SK-N-SH (cell line): ENCODE measurements at regions not wholly inside any gene's neighbourhood (a gene's known extent, or its start where the extent isn't known, plus 50 kb on each side); places are given as distances from the start of the nearest gene placed in this dataset.

Source experiments
- CTCF ChIA-PET: fragments of 300-600, 350-600 bp; formaldehyde crosslinking; extraction: SDS; loops from one replicate; lab custom pipeline; 2021; lab: Yijun Ruan, JAX
- POLR2A ChIA-PET: fragments of 350-600 bp; sonication (Branson Sonifier 250); formaldehyde crosslinking; extraction: SDS; loops from one replicate; lab custom pipeline; 2020; ENCODE audit warnings: antibody characterized with exemption, inconsistent platforms; lab: Yijun Ruan, JAX
- DNase-seq: peaks from one replicate; pipeline ENCODE4 v3.0.0; 2012
- H2AFZ ChIP-seq: fragments of 200-600 bp; sonication (generic); 2 replicates; pipeline ENCODE4 v1.8.1; 2016; ENCODE audit warnings: antibody characterized with exemption, mild to moderate bottlenecking, low read depth
- H3F3A ChIP-seq: fragments of 200-600 bp; sonication (generic); replicated peaks from 2 replicates; pipeline ENCODE3; 2016; ENCODE audit warnings: antibody characterized with exemption, mild to moderate bottlenecking; ENCODE audit not compliant: insufficient read depth
- H3K27ac ChIP-seq, 2 experiments: fragments of 200-500 bp in 1 of 2; fragments of 200-600 bp in 1 of 2; sonication (Bioruptor generic) in 1 of 2; sonication (generic), shearing (Covaris generic) in 1 of 2; 2 replicates each; pipeline versions ENCODE4 v1.5.1 to v1.6.1; 2014 to 2016; ENCODE audit warnings: low read depth in 2 of 2, inconsistent platforms in 1 of 2, low read length in 1 of 2, mild to moderate bottlenecking in 1 of 2, mixed read lengths in 1 of 2
- H3K27me3 ChIP-seq: fragments of 200-600 bp; sonication (generic), shearing (Covaris generic); 2 replicates; pipeline ENCODE4 v1.6.1; 2016; ENCODE audit warnings: mixed run types; ENCODE audit not compliant: insufficient read depth
- H3K36me3 ChIP-seq, 2 experiments: fragments of 200-500 bp in 1 of 2; fragments of 200-600 bp in 1 of 2; sonication (Bioruptor generic) in 1 of 2; sonication (generic) in 1 of 2; replicated peaks in 1 of 2; 2 replicates each; pipeline versions ENCODE3 to v1.5.1; 2014 to 2016; ENCODE audit warnings: low read length in 1 of 2, mild to moderate bottlenecking in 1 of 2; ENCODE audit not compliant: insufficient read depth in 2 of 2, control insufficient read depth in 1 of 2
- H3K4me1 ChIP-seq, 2 experiments: fragments of 200-500 bp in 1 of 2; fragments of 200-600 bp in 1 of 2; sonication (Bioruptor generic) in 1 of 2; sonication (generic), shearing (Covaris generic) in 1 of 2; 2 replicates each; pipeline versions ENCODE4 v1.5.1 to v1.6.1; 2014 to 2016; ENCODE audit warnings: low read depth in 1 of 2, low read length in 1 of 2, mixed run types in 1 of 2; ENCODE audit not compliant: insufficient read depth in 2 of 2, control insufficient read depth in 1 of 2
- H3K4me2 ChIP-seq: fragments of 200-600 bp; sonication (generic), shearing (Covaris generic); 2 replicates; pipeline ENCODE4 v1.6.1; 2017; ENCODE audit warnings: mixed run types
- H3K4me3 ChIP-seq, 2 experiments: fragments of 200-500 bp in 1 of 2; fragments of 200-600 bp in 1 of 2; sonication (Bioruptor generic) in 1 of 2; sonication (generic), shearing (Covaris generic) in 1 of 2; 2 replicates each; pipeline versions ENCODE4 v1.5.1 to v1.8.1; 2014 to 2016; ENCODE audit warnings: low read depth in 2 of 2, inconsistent platforms in 1 of 2, low read length in 1 of 2, mild to moderate bottlenecking in 1 of 2, mixed read lengths in 1 of 2, moderate library complexity in 1 of 2
- H3K79me2 ChIP-seq: fragments of 200-600 bp; sonication (generic); 2 replicates; pipeline ENCODE4 v1.8.1; 2017; ENCODE audit warnings: mild to moderate bottlenecking; ENCODE audit not compliant: insufficient read depth
- H3K9ac ChIP-seq: fragments of 200-600 bp; sonication (generic); 2 replicates; pipeline ENCODE4 v1.6.1; 2017; ENCODE audit warnings: mixed run types
- H3K9me2 ChIP-seq: fragments of 200-600 bp; sonication (generic); 2 replicates; pipeline ENCODE4 v1.6.1; 2017; ENCODE audit warnings: mixed run types
- H3K9me3 ChIP-seq: fragments of 200-600 bp; sonication (generic); 2 replicates; pipeline ENCODE4 v1.6.1; 2017; ENCODE audit warnings: mixed run types, mild to moderate bottlenecking, moderate library complexity
- H4K20me1 ChIP-seq: fragments of 200-600 bp; sonication (generic); 2 replicates; pipeline ENCODE4 v1.6.1; 2017; ENCODE audit warnings: mild to moderate bottlenecking, mixed run types; ENCODE audit not compliant: insufficient read depth
- CHD2 ChIP-seq: fragments of 150-350 bp; IDR thresholded peaks from 2 replicates; pipeline ENCODE4 v1.6.1; 2018; ENCODE audit warnings: low read length; ENCODE audit not compliant: partially characterized antibody
- EP300 ChIP-seq, 2 experiments: IDR thresholded peaks; 2 replicates each; pipeline versions ENCODE4 v1.4.0 to v1.6.1; 2012; ENCODE audit warnings: borderline replicate concordance in 1 of 2, low read depth in 1 of 2, low read length in 1 of 2
- EZH2phosphoT487 ChIP-seq: fragments of 200-600 bp; sonication (generic); IDR thresholded peaks from 2 replicates; pipeline ENCODE4 v1.6.1; 2017; ENCODE audit warnings: low read depth, mixed run types, mild to moderate bottlenecking, antibody characterized with exemption, moderate library complexity, borderline replicate concordance
- FOSL2 ChIP-seq: IDR thresholded peaks from 2 replicates; pipeline ENCODE4 v1.4.0; 2012; ENCODE audit warnings: low read depth, mild to moderate bottlenecking, moderate library complexity, borderline replicate concordance
- GABPA ChIP-seq: IDR thresholded peaks from 2 replicates; pipeline ENCODE4 v1.4.0; 2012; ENCODE audit warnings: low read depth, mild to moderate bottlenecking
- GATA2 ChIP-seq: sonication (generic); formaldehyde crosslinking; IDR thresholded peaks from 2 replicates; pipeline ENCODE4 v1.5.0; 2020; ENCODE audit warnings: mild to moderate bottlenecking, missing genetic modification reagents
- MXI1 ChIP-seq: IDR thresholded peaks from 2 replicates; pipeline ENCODE4 v1.6.1; 2012; ENCODE audit warnings: mild to moderate bottlenecking, low read depth, low read length, improper control_type of control experiment
- NFIC ChIP-seq: IDR thresholded peaks from 2 replicates; pipeline ENCODE4 v1.4.0; 2012; ENCODE audit warnings: borderline replicate concordance
- POLR2AphosphoS5 ChIP-seq: IDR thresholded peaks from 2 replicates; pipeline ENCODE4 v1.6.1; 2012; ENCODE audit warnings: low read depth, low read length
- RAD21 ChIP-seq: IDR thresholded peaks from 2 replicates; pipeline ENCODE4 v1.6.1; 2012; ENCODE audit warnings: mild to moderate bottlenecking, low read length
- RFX5 ChIP-seq: IDR thresholded peaks from 2 replicates; pipeline ENCODE4 v1.6.1; 2012; ENCODE audit warnings: mild to moderate bottlenecking, improper control_type of control experiment, low read length
- RXRA ChIP-seq: IDR thresholded peaks from 2 replicates; pipeline ENCODE4 v1.4.0; 2012; ENCODE audit warnings: low read depth, mild to moderate bottlenecking, borderline replicate concordance
- SMC3 ChIP-seq: IDR thresholded peaks from 2 replicates; pipeline ENCODE4 v1.6.1; 2012; ENCODE audit warnings: low read depth, low read length, improper control_type of control experiment
- TEAD4 ChIP-seq: IDR thresholded peaks from 2 replicates; pipeline ENCODE4 v1.4.0; 2012; ENCODE audit warnings: mild to moderate bottlenecking, borderline replicate concordance; ENCODE audit not compliant: insufficient read depth
- YY1 ChIP-seq: IDR thresholded peaks from 2 replicates; pipeline ENCODE4 v1.4.0; 2012; ENCODE audit warnings: low read depth, mild to moderate bottlenecking
- WGBS: methylation state at CpG from one replicate; pipeline ENCODE4 v1.1.6; 2017; ENCODE audit warnings: low lambda C conversion rate; 5-methylcytosine and 5-hydroxymethylcytosine counted together
- TF ChIP-seq, protein P1 (sequence below): fragments of 200-600 bp; sonication (generic); IDR thresholded peaks from 2 replicates; pipeline ENCODE4 v1.6.1; 2017; ENCODE audit warnings: antibody characterized with exemption, mild to moderate bottlenecking, moderate library complexity
- TF ChIP-seq, protein P2 (sequence below): IDR thresholded peaks from 2 replicates; pipeline ENCODE4 v1.4.0; 2012; ENCODE audit warnings: low read depth, borderline replicate concordance
- TF ChIP-seq, protein P3 (sequence below): fragments of 150-350 bp; IDR thresholded peaks from 2 replicates; pipeline ENCODE4 v1.6.1; 2016; ENCODE audit warnings: mild to moderate bottlenecking, low read depth, low read length

DNA sequence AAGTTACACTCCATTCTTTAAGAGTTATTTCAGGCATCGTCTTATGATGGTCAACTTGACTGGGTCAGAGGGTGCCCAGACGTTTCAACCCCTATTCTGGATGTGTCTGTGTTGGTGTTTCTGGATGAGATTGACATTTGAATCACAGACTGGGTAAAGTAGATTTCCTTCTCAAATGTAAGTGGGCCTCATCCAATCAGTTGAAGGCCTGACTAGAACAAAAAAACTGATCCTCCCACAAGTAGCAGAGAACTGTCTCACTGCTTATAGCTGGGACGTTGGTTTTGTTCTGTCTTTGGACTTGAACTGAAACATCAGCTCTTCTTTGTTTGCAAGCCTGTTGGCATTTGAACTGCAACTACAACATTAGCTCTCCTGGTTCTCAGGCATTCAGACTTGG is 76.3 kb upstream of the LYZL1 start:
- no peak for DNase-seq
- H3K9ac ChIP-seq: no peak overlapping the region

More for the DNA sequence above, 76.3 kb upstream of the LYZL1 start:
- no peaks in the 10 kb centered on the region for H3K79me2 ChIP-seq
- TF ChIP-seq, protein P1, sequence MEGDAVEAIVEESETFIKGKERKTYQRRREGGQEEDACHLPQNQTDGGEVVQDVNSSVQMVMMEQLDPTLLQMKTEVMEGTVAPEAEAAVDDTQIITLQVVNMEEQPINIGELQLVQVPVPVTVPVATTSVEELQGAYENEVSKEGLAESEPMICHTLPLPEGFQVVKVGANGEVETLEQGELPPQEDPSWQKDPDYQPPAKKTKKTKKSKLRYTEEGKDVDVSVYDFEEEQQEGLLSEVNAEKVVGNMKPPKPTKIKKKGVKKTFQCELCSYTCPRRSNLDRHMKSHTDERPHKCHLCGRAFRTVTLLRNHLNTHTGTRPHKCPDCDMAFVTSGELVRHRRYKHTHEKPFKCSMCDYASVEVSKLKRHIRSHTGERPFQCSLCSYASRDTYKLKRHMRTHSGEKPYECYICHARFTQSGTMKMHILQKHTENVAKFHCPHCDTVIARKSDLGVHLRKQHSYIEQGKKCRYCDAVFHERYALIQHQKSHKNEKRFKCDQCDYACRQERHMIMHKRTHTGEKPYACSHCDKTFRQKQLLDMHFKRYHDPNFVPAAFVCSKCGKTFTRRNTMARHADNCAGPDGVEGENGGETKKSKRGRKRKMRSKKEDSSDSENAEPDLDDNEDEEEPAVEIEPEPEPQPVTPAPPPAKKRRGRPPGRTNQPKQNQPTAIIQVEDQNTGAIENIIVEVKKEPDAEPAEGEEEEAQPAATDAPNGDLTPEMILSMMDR: no peak
- TF ChIP-seq RXRA (no peak), EZH2phosphoT487 (no peak), MXI1 (no peak), NFIC (no peak), SMC3 (no peak), RFX5 (no peak), CHD2 (no peak), GABPA (no peak), YY1 (no peak), EP300 (IDR thresholded peaks at IDR 0.05; ENCODE audit: borderline replicate concordance in 1 of 2, low read depth in 1 of 2, low read length in 1 of 2) (no peak), GATA2 (CRISPR knock-in tag) (no peak), TEAD4 (no peak), POLR2AphosphoS5 (no peak), RAD21 (no peak), FOSL2 (no peak)
- TF ChIP-seq, protein P2, sequence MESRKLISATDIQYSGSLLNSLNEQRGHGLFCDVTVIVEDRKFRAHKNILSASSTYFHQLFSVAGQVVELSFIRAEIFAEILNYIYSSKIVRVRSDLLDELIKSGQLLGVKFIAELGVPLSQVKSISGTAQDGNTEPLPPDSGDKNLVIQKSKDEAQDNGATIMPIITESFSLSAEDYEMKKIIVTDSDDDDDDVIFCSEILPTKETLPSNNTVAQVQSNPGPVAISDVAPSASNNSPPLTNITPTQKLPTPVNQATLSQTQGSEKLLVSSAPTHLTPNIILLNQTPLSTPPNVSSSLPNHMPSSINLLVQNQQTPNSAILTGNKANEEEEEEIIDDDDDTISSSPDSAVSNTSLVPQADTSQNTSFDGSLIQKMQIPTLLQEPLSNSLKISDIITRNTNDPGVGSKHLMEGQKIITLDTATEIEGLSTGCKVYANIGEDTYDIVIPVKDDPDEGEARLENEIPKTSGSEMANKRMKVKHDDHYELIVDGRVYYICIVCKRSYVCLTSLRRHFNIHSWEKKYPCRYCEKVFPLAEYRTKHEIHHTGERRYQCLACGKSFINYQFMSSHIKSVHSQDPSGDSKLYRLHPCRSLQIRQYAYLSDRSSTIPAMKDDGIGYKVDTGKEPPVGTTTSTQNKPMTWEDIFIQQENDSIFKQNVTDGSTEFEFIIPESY: no peak
- TF ChIP-seq, protein P3, sequence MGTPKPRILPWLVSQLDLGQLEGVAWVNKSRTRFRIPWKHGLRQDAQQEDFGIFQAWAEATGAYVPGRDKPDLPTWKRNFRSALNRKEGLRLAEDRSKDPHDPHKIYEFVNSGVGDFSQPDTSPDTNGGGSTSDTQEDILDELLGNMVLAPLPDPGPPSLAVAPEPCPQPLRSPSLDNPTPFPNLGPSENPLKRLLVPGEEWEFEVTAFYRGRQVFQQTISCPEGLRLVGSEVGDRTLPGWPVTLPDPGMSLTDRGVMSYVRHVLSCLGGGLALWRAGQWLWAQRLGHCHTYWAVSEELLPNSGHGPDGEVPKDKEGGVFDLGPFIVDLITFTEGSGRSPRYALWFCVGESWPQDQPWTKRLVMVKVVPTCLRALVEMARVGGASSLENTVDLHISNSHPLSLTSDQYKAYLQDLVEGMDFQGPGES: no peak
- TF ChIP-seq, all 33 proteins: peak for 0
- H3F3A ChIP-seq: no peaks in the 10 kb centered on the region
- no peaks in the 10 kb centered on the region for H3K9me2 ChIP-seq
- ChIA-PET POLR2A (no interaction called here), CTCF (no interaction called here)
- no peak overlapping the region for H3K4me3 ChIP-seq
- no peak overlapping the region for H2AFZ ChIP-seq
- peaks cover 0 to 2% of the 10 kb centered on the region in 2 experiments; a peak in 1 of 4 replicates for H3K4me1 ChIP-seq
- H3K4me2 ChIP-seq: no peak overlapping the region
- H3K27me3 ChIP-seq: no peaks in the 10 kb centered on the region
- no peaks in the 10 kb centered on the region for H4K20me1 ChIP-seq
- H3K36me3 ChIP-seq: no peaks in the 10 kb centered on the region
- WGBS: 46% methylated on average over 3 of the region's 3 CpGs
- no peak overlapping the region for H3K27ac ChIP-seq
- H3K9me3 ChIP-seq: no peaks in the 10 kb centered on the region
